RWPE2 (cell line): ENCODE measurements at regions not wholly inside any gene's neighbourhood (a gene's known extent, or its start where the extent isn't known, plus 50 kb on each side); places are given as distances from the start of the nearest gene placed in this dataset.

Experiments used
- ATAC-seq: fragments of 200-7000 bp; cut with Tn5 transposase; 3 replicates; pipeline ENCODE4 v1.9.1; 2021; ENCODE audit warnings: low read depth
- DNase-seq: peaks from one replicate; pipeline ENCODE4 v3.0.0-alpha.2; 2020; ENCODE audit warnings: low spot score
- H3K27ac ChIP-seq: fragments of 450-650 bp; 2 replicates; pipeline ENCODE4 v1.5.1; 2017; ENCODE audit warnings: mild to moderate bottlenecking; ENCODE audit not compliant: poor library complexity, severe bottlenecking
- H3K27me3 ChIP-seq: fragments of 250-450 bp; sonication (Bioruptor Pico); 2 replicates; pipeline ENCODE4 v1.5.1; 2021; ENCODE audit warnings: mild to moderate bottlenecking, moderate library complexity; ENCODE audit not compliant: insufficient read depth, poor library complexity, severe bottlenecking
- H3K36me3 ChIP-seq: fragments of 250-450 bp; sonication (Bioruptor Pico); 2 replicates; pipeline ENCODE4 v1.5.1; 2020; ENCODE audit warnings: low read depth, mild to moderate bottlenecking, moderate library complexity
- H3K4me1 ChIP-seq: fragments of 250-450 bp; sonication (Bioruptor Pico); 2 replicates; pipeline ENCODE4 v1.5.1; 2021; ENCODE audit warnings: mild to moderate bottlenecking, moderate library complexity; ENCODE audit not compliant: insufficient read depth, poor library complexity, severe bottlenecking
- H3K4me3 ChIP-seq: fragments of 250-450 bp; sonication (Bioruptor Pico); 2 replicates; pipeline ENCODE4 v1.5.1; 2021; ENCODE audit warnings: mild to moderate bottlenecking, moderate library complexity; ENCODE audit not compliant: severe bottlenecking
- H3K9me3 ChIP-seq: fragments of 250-450 bp; sonication (Bioruptor Pico); 2 replicates; pipeline ENCODE4 v1.5.1; 2021; ENCODE audit warnings: mild to moderate bottlenecking, moderate library complexity; ENCODE audit not compliant: severe bottlenecking
- TF ChIP-seq, protein P1 (sequence below): fragments of 450-650 bp; IDR thresholded peaks from one replicate; pipeline ENCODE4 v1.5.1; 2017; ENCODE audit warnings: mild to moderate bottlenecking, moderate library complexity; ENCODE audit not compliant: poor library complexity, severe bottlenecking

DNA sequence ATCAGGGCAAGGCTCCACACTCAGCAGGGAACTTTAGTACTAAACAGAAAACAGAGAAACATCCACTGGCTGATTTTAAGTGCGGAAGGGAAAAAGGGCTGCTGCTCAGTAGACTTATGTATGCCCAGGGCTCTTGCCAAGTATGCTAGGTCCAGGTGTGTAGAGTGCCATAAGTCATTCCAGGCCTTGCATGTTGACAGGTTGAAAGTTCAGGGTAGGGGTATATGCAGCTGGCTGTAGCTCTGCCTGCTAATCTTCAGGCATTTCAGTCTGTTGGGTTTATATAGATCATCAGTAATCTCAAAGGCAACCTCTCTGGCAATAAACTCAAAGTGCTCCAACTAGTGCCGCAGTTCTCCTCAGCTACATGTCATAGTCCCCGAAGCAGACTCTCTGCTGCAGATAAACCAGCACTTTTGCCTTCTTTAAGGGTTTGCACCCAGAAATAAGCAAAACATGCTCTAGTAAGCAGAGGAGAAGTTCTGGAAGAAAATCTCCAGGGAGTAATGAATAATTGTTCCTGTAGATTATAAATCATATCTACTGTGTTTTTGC, 134.9 kb upstream of the GRIA3 start:
- no peak for DNase-seq
- no peak overlapping the region for H3K4me3 ChIP-seq
- TF ChIP-seq, protein P1, sequence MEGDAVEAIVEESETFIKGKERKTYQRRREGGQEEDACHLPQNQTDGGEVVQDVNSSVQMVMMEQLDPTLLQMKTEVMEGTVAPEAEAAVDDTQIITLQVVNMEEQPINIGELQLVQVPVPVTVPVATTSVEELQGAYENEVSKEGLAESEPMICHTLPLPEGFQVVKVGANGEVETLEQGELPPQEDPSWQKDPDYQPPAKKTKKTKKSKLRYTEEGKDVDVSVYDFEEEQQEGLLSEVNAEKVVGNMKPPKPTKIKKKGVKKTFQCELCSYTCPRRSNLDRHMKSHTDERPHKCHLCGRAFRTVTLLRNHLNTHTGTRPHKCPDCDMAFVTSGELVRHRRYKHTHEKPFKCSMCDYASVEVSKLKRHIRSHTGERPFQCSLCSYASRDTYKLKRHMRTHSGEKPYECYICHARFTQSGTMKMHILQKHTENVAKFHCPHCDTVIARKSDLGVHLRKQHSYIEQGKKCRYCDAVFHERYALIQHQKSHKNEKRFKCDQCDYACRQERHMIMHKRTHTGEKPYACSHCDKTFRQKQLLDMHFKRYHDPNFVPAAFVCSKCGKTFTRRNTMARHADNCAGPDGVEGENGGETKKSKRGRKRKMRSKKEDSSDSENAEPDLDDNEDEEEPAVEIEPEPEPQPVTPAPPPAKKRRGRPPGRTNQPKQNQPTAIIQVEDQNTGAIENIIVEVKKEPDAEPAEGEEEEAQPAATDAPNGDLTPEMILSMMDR = no peak
- H3K27me3 ChIP-seq = no peaks in the 10 kb centered on the region
- H3K27ac ChIP-seq = no peak overlapping the region
- no peak for ATAC-seq
- H3K4me1 ChIP-seq = no peaks in the 10 kb centered on the region
- H3K9me3 ChIP-seq = no peaks in the 10 kb centered on the region
- no peaks in the 10 kb centered on the region for H3K36me3 ChIP-seq

DNA sequence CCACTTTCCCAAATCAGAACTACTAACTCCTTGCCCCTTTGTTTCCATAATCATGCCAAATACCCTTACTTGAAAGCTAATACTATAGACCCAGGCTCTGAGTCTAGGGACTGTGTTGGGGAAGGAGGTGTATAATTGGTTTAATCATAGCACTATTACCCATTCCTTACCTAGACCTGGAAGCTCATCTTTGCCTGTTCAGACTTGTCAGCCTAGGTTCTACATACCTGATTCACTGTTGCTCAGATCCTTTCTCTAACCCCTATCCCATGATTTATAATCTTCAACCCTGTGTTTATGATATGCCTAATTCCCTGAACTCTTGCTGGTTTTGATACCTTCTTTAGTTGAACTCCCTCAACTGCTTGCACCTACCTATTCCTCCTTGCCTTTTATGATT, 123.1 kb upstream of the GRIA3 start:
- Histone ChIP-seq H3K4me1 (no peaks in the 10 kb centered on the region), H3K9me3 (no peaks in the 10 kb centered on the region), H3K27me3 (no peaks in the 10 kb centered on the region), H3K4me3 (no peak overlapping the region), H3K36me3 (no peaks in the 10 kb centered on the region), H3K27ac (no peak overlapping the region)
- ATAC-seq (peak; percentile 50; the same call in 2 of the 3 replicates), DNase-seq (no peak)
- TF ChIP-seq, protein P1 = no peak

DNA sequence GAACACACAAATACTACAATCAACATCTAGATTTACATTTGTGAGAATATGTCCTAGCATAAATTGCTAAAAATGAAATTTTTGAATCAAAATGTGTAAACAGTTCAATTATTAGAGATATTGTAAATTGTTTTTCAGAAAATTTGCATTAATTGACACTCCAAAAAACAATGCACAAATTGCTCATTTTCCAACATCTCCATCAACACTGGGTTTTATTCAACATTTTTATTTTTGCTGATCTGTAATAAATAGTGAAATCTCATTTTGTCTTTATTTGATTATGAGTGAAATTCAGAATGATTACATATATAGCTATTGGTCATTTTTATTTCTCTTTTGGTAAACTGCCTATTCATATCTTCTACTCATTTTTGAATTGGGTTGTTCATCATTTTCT, 120.0 kb upstream of the GRIA3 start:
- Histone ChIP-seq H3K4me1 (no peaks in the 10 kb centered on the region), H3K27me3 (no peaks in the 10 kb centered on the region), H3K4me3 (no peak overlapping the region), H3K36me3 (no peaks in the 10 kb centered on the region), H3K9me3 (no peaks in the 10 kb centered on the region), H3K27ac (no peak overlapping the region)
- ATAC-seq = no peak
- TF ChIP-seq, protein P1 = no peak
- no peak for DNase-seq

DNA sequence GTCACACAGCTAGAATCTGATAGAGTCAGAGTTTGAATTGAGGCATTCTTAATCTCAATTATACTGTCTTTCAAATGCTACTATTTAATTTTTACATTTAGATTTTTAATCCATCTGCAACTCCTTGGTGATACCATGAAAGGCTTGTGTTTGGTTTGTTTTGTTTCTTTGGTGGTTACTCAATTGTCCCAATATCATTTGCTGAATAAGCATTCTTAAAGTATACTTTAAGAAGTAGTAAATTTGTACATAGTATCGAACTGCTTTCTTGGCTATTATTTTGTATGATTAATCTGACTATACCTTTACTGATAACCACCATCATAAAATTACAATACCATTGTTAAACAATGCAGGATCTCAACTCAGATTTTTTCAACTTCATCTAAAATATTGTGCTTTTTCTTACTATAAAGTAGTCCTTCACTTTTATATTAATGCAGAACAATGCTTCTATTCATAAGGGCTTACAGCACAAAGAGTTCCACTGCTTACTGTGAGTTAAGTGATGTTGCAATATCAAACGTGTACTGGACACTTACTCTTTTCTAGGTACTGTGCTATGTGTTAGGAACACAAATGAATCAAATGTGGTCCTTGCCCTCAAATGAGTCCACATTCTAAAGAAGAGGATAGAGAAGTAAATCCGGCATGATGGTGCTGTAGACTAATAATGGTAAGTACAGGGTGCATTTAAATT, 111.2 kb upstream of the GRIA3 start:
- ATAC-seq (no peak), DNase-seq (no peak)
- TF ChIP-seq, protein P1 = no peak
- no peaks in the 10 kb centered on the region for H3K27me3 ChIP-seq
- H3K36me3 ChIP-seq = no peaks in the 10 kb centered on the region
- H3K4me3 ChIP-seq = no peak overlapping the region
- no peak overlapping the region for H3K27ac ChIP-seq
- H3K4me1 ChIP-seq = no peaks in the 10 kb centered on the region
- H3K9me3 ChIP-seq = no peaks in the 10 kb centered on the region

DNA sequence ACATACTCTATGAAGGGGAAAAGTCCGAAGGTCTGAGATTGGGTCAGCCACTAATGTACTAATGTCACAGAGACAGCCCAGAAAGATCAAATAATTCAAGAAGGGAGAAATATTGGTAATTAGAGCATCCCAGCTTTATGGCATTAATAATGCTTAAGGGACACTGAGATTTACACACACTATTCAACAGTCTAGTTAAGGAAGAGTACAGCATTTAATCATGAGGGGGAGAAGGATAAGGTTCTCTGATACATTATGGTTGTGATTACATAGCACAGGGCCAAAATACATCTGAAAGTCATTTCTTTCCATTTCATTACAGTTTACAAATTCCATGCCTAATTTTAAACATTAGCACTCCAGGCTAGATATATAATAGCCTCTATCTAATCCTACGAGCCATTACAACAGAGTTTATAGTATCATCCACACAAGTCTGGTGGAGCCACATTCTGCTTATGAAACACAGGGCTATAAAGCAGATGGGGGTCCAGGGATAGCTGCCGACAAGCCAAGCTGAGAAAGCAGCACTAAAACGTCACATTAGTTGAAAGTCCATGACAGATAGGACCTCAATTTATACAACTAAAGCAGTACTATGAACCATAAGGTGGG, 108.0 kb upstream of the GRIA3 start:
- no peak for ATAC-seq

More for the DNA sequence above, 108.0 kb upstream of the GRIA3 start:
- H3K27me3 ChIP-seq = no peaks in the 10 kb centered on the region
- no peaks in the 10 kb centered on the region for H3K9me3 ChIP-seq
- no peak overlapping the region for H3K4me3 ChIP-seq
- TF ChIP-seq, protein P1 = no peak
- H3K27ac ChIP-seq = no peak overlapping the region
- DNase-seq = no peak
- no peaks in the 10 kb centered on the region for H3K4me1 ChIP-seq
- no peaks in the 10 kb centered on the region for H3K36me3 ChIP-seq
